ENCODE measurements at regions not wholly inside any gene's neighbourhood (a gene's known extent, or its start where the extent isn't known, plus 50 kb on each side); places are given as distances from the start of the nearest gene placed in this dataset.
"Not testable (repeated sequence)": the region's sequence is repeated elsewhere in the genome, so short reads cannot be mapped to it uniquely, and the experiment has no call there.

- Histone ChIP-seq H3K36me3 (peaks cover 8% of the 10 kb centered on the region), H3K27ac (replicated peaks) (no peak overlapping the region), H3K4me3 (no peak overlapping the region), H3K27me3 (ENCODE audit: low read depth) (no peaks in the 10 kb centered on the region), H3K9me3 (replicated peaks) (peaks cover 7% of the 10 kb centered on the region), H3K4me1 (peaks cover 8% of the 10 kb centered on the region)
- intact Hi-C loops (cut with micrococcal nuclease), result no loop called here
- TF ChIP-seq CTCF (IDR thresholded peaks at IDR 0.05; ENCODE audit: borderline replicate concordance), result no peak
- no peak for DNase-seq
Observed at GRCh38 chr15:92779874-92780273, 120.2 kb upstream of the CHD2 start.

- peaks cover 8% of the 10 kb centered on the region for H3K4me1 ChIP-seq
- H3K9me3 ChIP-seq (replicated peaks), result peaks cover 7% of the 10 kb centered on the region
- H3K36me3 ChIP-seq, result peaks cover 16% of the 10 kb centered on the region
- no peak overlapping the region for H3K4me3 ChIP-seq
- TF ChIP-seq CTCF (IDR thresholded peaks at IDR 0.05; ENCODE audit: borderline replicate concordance), result no peak
- H3K27ac ChIP-seq (replicated peaks), result no peak overlapping the region
- intact Hi-C loops (cut with micrococcal nuclease), result no loop called here
- H3K27me3 ChIP-seq (ENCODE audit: low read depth), result no peaks in the 10 kb centered on the region
- no peak for DNase-seq
Observed at GRCh38 chr15:92780843-92781242, 119.3 kb upstream of the CHD2 start.

GRCh38 chr15:92781925-92782453 lies 118.1 kb upstream of the CHD2 start:
- H3K27ac ChIP-seq (replicated peaks), result no peak overlapping the region
- no peak for DNase-seq
- no peak for TF ChIP-seq CTCF (IDR thresholded peaks at IDR 0.05; ENCODE audit: borderline replicate concordance)
- H3K4me1 ChIP-seq, result peaks cover 8% of the 10 kb centered on the region
- no peak overlapping the region for H3K4me3 ChIP-seq
- peaks cover 16% of the 10 kb centered on the region for H3K36me3 ChIP-seq
- no peaks in the 10 kb centered on the region for H3K27me3 ChIP-seq (ENCODE audit: low read depth)
- peaks cover 7% of the 10 kb centered on the region for H3K9me3 ChIP-seq (replicated peaks)
- intact Hi-C loops (cut with micrococcal nuclease), result no loop called here

- Histone ChIP-seq H3K4me3 (no peak overlapping the region), H3K36me3 (peaks cover 8% of the 10 kb centered on the region), H3K27me3 (ENCODE audit: low read depth) (no peaks in the 10 kb centered on the region), H3K9me3 (replicated peaks) (no peaks in the 10 kb centered on the region), H3K27ac (replicated peaks) (no peak overlapping the region), H3K4me1 (peaks cover under 1% of the 10 kb centered on the region)
- no peak for TF ChIP-seq CTCF (IDR thresholded peaks at IDR 0.05; ENCODE audit: borderline replicate concordance)
- intact Hi-C loops (cut with micrococcal nuclease), result no loop called here
- no peak for DNase-seq
Observed at GRCh38 chr15:92787116-92787515, 113.0 kb upstream of the CHD2 start.

- Histone ChIP-seq H3K27me3 (ENCODE audit: low read depth) (no peaks in the 10 kb centered on the region), H3K36me3 (peaks cover 8% of the 10 kb centered on the region), H3K27ac (replicated peaks) (no peak overlapping the region), H3K4me3 (no peak overlapping the region), H3K9me3 (replicated peaks) (no peaks in the 10 kb centered on the region), H3K4me1 (no peaks in the 10 kb centered on the region)
- intact Hi-C loops (cut with micrococcal nuclease), result no loop called here
- no peak for TF ChIP-seq CTCF (IDR thresholded peaks at IDR 0.05; ENCODE audit: borderline replicate concordance)
- no peak for DNase-seq
Observed at GRCh38 chr15:92788196-92788595, 111.9 kb upstream of the CHD2 start.

GRCh38 chr15:92788793-92789192 lies 111.3 kb upstream of the CHD2 start:
- H3K4me1 ChIP-seq; H3K9me3 ChIP-seq (replicated peaks); DNase-seq; H3K27ac ChIP-seq (replicated peaks); H3K27me3 ChIP-seq (ENCODE audit: low read depth); intact Hi-C loops (cut with micrococcal nuclease); H3K4me3 ChIP-seq; H3K36me3 ChIP-seq: not testable (repeated sequence)

All from left ventricle myocardium inferior (tissue), 1 donor.